ENCODE measurements at regions not wholly inside any gene's neighbourhood (a gene's known extent, or its start where the extent isn't known, plus 50 kb on each side); places are given as distances from the start of the nearest gene placed in this dataset.

DNA sequence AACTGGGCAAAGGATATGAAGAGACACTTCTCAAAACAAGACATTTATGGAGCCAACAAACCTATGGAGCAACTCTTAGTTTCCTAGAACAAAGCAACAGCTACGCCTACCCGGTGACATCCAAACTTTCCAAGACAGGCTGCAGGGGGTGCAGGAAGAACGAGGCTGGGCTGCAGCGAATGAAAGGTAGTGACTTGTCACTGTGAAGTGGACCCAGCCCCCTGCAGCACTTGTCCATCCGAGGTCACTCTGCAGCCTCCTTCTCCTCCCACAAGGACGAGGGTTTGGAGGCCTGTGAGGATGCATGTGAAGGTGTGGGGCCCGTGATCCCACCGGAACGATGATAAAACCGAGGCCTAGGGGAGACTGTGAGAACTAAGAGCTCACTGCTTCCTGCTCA is 192.6 kb upstream of the RPL38 start:
- no peak for DNase-seq (ENCODE audit: low spot score)

GRCh38 chr17:74011966-74012365 is 191.5 kb upstream of the RPL38 start:
- peak; percentile 82 for DNase-seq (ENCODE audit: low spot score)

DNA sequence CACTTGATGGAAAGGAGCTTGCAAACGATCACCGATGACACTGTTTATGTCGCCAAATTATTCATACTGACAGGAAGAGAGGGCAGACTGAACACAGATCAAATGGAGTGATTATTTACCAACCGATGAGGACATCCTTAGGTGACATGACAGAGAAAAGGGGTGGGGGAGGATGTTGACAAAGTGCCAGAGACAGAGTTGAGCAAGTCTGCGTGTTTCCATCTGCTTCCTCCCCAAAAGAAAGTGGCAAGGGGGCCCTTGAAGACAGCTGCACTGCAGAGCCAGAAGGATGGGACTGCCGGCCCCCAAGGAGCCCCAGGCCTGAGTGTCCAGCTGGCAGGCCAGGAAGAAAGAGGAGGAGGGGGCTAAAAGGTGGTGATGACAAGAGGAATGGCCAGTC is 191.0 kb upstream of the RPL38 start:
- peak; percentile 60 for DNase-seq (ENCODE audit: low spot score)

DNA sequence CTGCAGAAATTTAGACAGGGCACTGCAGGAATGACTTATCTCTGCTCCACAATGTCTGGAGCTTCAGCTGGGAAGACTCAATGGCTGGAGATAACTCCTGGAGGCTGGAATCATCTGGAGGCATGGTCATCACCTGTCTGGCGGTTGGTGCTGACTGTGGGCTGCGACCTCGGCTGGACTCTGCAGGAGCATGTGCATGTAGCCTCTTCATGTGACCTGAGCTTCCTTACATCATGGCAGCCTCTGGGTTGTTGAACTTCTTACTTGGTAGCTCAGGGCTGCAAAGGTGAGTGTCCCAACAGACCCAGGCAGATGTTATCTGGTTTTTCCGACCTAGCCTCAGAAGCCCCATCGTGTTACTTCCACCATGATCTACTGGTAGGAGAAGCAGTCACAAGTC is 188.2 kb upstream of the RPL38 start:
- no peak for DNase-seq (ENCODE audit: low spot score)

DNA sequence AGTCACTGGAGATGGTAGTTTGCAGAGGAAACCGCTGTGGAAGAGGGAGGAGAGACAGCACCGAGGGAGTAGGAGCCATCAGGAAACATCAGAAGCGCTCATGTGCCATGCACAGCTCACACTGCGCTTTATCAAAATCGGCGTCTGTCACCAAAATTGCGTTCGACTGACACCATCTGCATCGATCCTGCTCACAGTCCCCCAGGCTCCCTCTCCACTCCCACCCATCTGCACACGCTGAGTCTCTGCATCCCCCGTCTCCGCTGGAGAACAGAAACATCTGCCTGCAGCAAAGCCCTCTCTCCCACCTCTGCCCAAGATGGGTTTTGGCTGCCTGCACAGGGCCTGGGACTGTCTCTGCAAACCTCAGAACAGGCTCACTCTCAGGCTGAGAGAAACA is 187.5 kb upstream of the RPL38 start:
- DNase-seq (ENCODE audit: low spot score): peak; percentile 28

GRCh38 chr17:74016461-74016860 is 187.0 kb upstream of the RPL38 start:
- DNase-seq (ENCODE audit: low spot score): no peak

DNA sequence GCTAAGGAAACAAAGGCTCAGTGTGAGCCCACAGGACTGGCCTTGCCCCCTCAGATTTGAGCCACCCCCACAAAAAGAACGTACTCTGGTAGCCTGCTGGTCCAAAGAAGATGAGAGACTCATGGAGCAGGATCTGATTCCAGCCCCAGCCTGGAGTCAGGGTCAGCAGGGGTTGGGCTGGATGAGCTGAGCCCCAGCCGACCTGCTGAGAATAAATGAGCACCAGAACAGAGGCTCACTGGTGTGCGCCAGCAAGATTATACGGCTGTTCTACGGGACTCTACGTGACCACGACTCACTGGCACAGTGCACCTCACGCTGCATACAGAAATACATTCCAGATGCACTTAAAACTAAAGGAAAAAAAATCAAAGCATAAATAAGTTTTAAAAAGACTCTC is 186.0 kb upstream of the RPL38 start:
- no peak for DNase-seq (ENCODE audit: low spot score)

GRCh38 chr17:74018115-74018514 is 185.4 kb upstream of the RPL38 start:
- no peak for DNase-seq (ENCODE audit: low spot score)

DNA sequence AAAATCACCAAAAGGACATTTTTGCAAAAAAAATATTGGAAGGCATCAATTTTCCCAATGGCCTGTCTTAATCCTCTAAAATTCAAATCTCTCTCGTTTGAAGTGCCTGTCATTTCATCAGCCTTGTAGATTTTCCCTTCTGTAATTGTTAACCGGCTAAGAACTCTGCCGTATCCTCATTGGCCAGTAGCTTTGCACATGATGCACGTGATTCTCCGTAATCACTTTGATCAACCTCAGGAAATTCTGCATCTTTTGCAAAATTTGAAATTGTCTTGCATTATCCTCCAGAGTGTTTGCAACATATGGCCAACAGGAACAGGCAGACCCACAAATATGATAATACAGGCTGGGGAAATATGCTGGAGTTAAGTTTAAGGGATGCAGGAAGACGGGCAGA is 184.2 kb upstream of the RPL38 start:
- DNase-seq (ENCODE audit: low spot score): no peak

- no peak for DNase-seq (ENCODE audit: low spot score)
Measured at GRCh38 chr17:74019860-74020259, 183.6 kb upstream of the RPL38 start.

DNA sequence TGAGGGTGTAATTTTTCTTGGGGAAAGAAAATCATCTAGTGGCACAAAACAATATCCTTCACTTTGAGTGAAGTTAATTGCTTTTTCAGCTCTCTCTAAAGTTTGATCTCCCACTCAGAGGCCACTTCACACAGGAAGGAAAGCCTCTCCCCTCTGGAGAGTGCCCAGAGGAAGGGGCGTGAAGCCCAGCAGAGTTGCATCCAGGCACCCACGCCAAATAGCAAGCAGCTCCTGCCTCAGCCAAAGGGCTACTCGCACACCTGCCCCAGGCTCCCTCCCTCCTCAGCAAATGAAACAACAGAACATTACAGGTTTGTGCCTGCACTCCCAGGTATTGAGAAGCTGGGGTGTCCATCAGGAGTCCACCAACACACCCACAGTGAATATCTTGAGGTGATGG is 183.0 kb upstream of the RPL38 start:
- no peak for DNase-seq (ENCODE audit: low spot score)

- peak; percentile 27 for DNase-seq (ENCODE audit: low spot score)
Measured at GRCh38 chr17:74024871-74025531, 178.5 kb upstream of the RPL38 start.

DNA sequence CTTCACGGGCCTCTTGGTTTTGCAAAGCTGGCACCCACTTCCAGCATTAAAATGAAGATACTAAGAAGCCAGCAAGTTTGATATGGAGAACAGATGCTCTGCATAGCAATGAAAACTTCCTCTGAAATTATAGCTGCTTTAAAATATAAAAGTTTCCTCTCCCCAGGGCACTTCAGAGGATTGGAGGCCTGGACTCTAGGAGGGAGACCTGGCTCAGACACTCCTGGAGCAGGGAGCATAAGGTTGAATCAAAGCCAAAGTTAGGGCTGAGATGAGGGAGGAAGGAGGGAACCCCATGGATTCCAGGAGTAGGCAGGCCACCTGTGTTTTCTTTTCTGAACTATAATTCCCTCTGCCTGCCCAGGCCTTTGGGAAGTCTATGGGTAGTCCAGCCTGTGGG is 176.0 kb upstream of the RPL38 start:
- no peak for DNase-seq (ENCODE audit: low spot score)

DNA sequence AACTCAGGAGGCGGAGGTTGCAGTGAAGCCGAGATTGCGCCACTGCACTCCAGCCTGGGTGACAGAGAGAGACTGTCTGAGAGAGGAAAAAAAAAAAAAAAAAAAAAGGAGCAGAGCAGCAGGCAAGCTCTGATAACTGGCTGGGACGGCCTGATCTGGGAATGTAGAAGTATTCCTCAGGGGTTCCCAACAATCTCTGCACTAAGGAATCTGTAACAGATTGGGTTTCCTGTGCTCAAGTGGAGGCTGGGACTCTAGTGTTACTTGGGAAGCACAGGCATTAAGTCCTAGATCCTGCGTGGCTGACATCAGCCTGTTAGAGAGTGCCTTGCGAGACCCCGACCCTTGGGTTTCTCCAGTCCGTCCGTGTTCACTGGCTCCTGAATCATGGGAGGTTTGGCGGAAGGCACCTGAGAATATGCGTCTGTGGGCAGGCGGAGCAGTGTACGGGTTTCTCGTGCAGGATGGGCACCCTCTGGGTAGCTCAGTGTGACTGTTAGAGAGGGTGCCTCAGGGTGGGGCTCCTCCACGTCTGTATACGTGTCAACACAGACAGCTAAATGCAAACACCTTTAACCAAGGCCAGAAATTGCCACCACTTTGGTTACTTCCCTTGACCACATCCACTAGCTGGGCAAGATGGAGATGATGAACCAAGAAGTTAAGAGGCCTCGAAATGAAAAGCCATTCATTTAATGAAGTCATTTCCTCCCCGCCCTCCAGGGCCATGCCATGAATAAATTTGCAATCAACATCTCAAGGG is 174.9 kb upstream of the RPL38 start:
- no peak for DNase-seq (ENCODE audit: low spot score)

- no peak for DNase-seq (ENCODE audit: low spot score)
Measured at GRCh38 chr17:74031316-74032090, 172.0 kb upstream of the RPL38 start.

DNA sequence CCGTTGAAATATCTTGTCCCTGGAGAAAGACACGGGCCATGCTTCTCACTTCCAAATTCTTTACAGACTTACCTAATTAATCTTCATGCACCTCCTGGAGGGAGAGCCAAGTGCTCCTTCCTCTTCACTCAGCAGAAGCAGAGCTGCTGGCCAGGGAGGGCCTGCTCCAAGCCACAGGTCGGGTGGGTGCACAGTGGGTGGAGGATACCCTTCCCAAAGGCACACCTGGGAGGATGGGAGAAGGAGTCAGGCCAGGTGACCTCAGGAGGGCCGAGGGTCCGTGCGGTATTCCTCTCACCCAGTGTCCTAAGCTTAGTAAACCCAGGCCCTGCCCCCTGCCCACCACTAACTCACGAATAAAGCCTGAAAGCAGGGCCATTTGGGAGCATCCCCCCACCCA is 171.3 kb upstream of the RPL38 start:
- no peak for DNase-seq (ENCODE audit: low spot score)

DNA sequence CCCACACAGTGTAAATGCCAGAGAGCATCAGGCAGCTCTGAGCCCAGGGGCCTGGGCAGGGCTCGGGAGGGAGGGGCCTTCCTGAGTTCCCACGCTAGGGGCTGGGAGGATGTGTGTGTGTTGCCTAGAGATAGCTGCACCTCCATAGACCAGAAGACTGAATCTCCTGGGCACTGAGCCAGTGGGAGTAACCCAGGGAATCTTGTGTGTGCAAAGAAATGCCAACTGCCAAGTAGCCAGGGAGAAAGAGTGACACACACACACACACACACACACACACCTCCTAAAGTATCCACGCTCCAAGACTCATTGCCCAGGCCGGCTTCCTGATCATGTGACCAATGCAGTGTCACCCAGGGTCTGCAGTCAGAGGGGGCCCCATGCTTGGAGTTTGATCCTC is 166.2 kb upstream of the RPL38 start:
- DNase-seq (ENCODE audit: low spot score): no peak

DNA sequence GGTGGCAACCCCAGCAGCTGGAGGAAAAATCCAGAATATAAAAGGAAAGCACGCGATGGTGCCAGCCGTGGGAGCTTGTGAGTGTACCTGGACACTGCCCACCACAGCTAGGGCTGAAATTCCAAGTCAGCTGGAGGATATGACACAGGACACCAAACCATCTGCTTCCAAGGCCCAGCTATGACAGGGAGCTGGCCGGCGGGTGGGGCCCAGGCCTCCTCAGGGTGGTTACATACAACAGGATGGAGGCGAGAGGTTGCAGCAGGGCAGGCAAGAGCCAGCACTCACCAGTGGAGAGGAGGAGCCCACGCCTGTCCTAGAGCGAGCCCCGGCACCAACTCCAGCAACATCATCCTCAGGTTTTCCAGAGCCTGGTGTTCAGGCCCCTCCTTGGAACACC is 163.2 kb upstream of the RPL38 start:
- DNase-seq (ENCODE audit: low spot score): no peak

DNA sequence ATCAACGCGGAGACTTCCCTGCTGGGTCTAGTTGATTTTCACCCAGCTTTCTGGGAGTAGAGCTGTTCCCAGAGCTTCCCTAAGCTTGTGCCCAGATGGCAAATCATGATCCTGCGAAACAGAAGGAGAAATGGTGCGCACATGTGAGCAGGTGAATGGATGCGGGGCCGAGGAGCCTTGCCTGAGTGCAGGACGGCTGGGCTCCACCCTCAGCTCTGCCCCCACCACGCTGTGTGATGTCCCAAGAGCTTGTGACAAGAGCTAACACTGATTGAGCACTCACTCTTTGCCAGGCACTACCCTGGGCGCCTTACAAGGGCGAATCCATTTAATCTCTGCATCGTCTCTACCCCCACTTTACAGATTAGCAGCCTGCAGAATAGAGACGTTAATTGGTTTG is 162.7 kb upstream of the RPL38 start:
- no peak for DNase-seq (ENCODE audit: low spot score)

- DNase-seq (ENCODE audit: low spot score): no peak
Measured at GRCh38 chr17:74041869-74042640, 161.4 kb upstream of the RPL38 start.

- DNase-seq (ENCODE audit: low spot score): no peak
Measured at GRCh38 chr17:74042744-74043486, 160.6 kb upstream of the RPL38 start.
